Neutrophil (primary cell): ENCODE measurements at regions not wholly inside any gene's neighbourhood (a gene's known extent, or its start where the extent isn't known, plus 50 kb on each side); places are given as distances from the start of the nearest gene placed in this dataset.
"Not testable (repeated sequence)": the region's sequence is repeated elsewhere in the genome, so short reads cannot be mapped to it uniquely, and the experiment has no call there.

ENCODE experiments used
- H3K27ac ChIP-seq: fragments of 200-600 bp; sonication (generic); 2 replicates; pipeline ENCODE4 v1.5.1; 2016; ENCODE audit warnings: mild to moderate bottlenecking, moderate library complexity
- H3K27me3 ChIP-seq: fragments of 200-600 bp; sonication (generic); 2 replicates; pipeline ENCODE4 v1.6.0; 2016; ENCODE audit warnings: mild to moderate bottlenecking
- H3K36me3 ChIP-seq: fragments of 200-600 bp; sonication (generic); 2 replicates; pipeline ENCODE4 v1.5.1; 2017
- H3K4me1 ChIP-seq, 2 experiments: fragments of 200-600 bp in 1 of 2; sonication (generic) in 1 of 2; 1 replicate in 1 of 2; 2 replicates in 1 of 2; pipeline versions ENCODE4 v1.5.1 to v1.6.1; 2013 to 2016; ENCODE audit warnings: low read depth in 1 of 2, low read length in 1 of 2, mild to moderate bottlenecking in 1 of 2, moderate library complexity in 1 of 2; ENCODE audit not compliant: control insufficient read depth in 1 of 2, insufficient read depth in 1 of 2
- H3K4me3 ChIP-seq, 2 experiments: fragments of 200-600 bp in 1 of 2; sonication (generic) in 1 of 2; 1 replicate in 1 of 2; 2 replicates in 1 of 2; pipeline ENCODE4 v1.5.1; 2013 to 2016; ENCODE audit warnings: low read depth in 1 of 2, low read length in 1 of 2, mild to moderate bottlenecking in 1 of 2, moderate library complexity in 1 of 2
- H3K9me3 ChIP-seq: fragments of 200-600 bp; sonication (generic); 2 replicates; pipeline ENCODE4 v1.5.1; 2016
- TF ChIP-seq, protein P1 (sequence below): fragments of 200-600 bp; sonication (generic); IDR thresholded peaks from 2 replicates; pipeline ENCODE4 v1.5.1; 2016; ENCODE audit warnings: antibody characterized with exemption

DNA sequence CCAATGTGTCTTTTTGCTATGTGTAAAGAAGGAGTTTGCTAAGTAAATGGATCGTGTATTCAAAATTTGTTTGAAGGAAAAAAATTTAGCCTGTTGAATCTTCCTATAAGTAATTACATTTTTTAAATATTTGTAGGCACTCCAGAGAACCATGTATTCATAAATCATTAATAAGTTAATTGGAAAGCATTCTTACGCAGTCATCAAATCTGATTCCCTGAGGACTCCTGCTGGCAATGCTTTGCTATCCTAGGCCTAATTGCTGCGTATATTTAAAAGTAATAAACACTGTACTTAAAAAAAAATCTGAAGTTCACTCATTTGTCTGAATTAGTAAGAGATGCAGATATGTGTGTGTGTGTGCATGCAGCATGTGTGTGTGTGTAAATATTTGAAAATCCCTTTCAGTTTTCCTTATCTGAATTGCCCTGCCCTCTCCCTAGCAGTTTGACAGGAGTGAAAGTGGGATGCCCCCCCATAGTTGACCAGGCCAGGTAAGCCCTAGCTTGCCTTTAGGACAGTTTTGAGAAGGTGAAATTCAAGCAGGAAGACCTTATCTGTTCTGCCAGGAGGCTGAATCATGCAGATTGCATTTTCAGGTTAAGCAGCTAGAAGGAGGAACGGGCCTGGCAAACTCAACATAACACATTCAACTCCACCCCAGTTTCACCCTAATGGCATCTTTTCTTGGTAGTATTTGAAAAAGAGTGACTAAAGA, 81.2 kb upstream of the DNAH5 start:
- Histone ChIP-seq H3K27ac (no peak overlapping the region), H3K27me3 (peaks cover 3% of the 10 kb centered on the region), H3K9me3 (no peaks in the 10 kb centered on the region), H3K36me3 (no peaks in the 10 kb centered on the region), H3K4me1 (no peaks in the 10 kb centered on the region), H3K4me3 (no peak overlapping the region)
- TF ChIP-seq, protein P1, sequence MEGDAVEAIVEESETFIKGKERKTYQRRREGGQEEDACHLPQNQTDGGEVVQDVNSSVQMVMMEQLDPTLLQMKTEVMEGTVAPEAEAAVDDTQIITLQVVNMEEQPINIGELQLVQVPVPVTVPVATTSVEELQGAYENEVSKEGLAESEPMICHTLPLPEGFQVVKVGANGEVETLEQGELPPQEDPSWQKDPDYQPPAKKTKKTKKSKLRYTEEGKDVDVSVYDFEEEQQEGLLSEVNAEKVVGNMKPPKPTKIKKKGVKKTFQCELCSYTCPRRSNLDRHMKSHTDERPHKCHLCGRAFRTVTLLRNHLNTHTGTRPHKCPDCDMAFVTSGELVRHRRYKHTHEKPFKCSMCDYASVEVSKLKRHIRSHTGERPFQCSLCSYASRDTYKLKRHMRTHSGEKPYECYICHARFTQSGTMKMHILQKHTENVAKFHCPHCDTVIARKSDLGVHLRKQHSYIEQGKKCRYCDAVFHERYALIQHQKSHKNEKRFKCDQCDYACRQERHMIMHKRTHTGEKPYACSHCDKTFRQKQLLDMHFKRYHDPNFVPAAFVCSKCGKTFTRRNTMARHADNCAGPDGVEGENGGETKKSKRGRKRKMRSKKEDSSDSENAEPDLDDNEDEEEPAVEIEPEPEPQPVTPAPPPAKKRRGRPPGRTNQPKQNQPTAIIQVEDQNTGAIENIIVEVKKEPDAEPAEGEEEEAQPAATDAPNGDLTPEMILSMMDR = no peak

DNA sequence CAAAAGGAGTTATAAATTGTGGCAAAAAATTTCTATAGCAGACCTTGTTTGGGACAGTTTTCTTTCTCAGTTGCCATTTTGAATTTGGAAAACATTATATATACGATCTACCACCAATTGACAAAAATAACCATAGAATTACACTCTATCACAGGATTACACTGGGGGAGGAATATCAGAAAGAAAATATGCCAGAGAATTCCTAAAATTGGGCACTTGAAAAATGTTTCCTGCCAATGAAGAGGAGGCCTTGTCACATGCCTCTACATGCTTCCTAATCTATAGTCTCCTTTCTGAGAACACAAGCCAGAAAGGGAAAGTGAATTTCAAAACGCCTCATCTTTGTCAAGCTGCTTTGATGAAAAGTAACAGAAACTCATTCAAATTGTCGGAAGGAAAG, 78.5 kb upstream of the DNAH5 start:
- Histone ChIP-seq H3K4me1 (no peaks in the 10 kb centered on the region), H3K9me3 (no peaks in the 10 kb centered on the region), H3K27me3 (peaks cover 3% of the 10 kb centered on the region), H3K36me3 (no peaks in the 10 kb centered on the region), H3K27ac (no peak overlapping the region), H3K4me3 (no peak overlapping the region)
- TF ChIP-seq, protein P1 = no peak

DNA sequence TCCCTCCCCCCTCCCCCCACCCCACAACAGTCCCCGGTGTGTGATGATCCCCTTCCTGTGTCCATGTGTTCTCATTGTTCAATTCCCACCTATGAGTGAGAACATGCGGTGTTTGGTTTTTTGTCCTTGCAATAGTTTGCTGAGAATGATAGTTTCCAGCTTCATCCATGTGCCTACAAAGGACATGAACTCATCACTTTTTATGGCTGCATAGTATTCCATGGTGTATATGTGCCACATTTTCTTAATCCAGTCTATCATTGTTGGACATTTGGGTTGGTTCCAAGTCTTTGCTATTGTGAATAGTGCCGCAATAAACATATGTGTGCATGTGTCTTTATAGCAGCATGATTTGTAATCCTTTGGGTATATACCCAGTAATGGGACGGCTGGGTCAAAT, 76.5 kb upstream of the DNAH5 start:
- not testable (repeated sequence) for H3K27ac ChIP-seq, H3K4me1 ChIP-seq, H3K4me3 ChIP-seq, H3K9me3 ChIP-seq, H3K36me3 ChIP-seq
- H3K27me3 ChIP-seq = peaks cover 12% of the 10 kb centered on the region

DNA sequence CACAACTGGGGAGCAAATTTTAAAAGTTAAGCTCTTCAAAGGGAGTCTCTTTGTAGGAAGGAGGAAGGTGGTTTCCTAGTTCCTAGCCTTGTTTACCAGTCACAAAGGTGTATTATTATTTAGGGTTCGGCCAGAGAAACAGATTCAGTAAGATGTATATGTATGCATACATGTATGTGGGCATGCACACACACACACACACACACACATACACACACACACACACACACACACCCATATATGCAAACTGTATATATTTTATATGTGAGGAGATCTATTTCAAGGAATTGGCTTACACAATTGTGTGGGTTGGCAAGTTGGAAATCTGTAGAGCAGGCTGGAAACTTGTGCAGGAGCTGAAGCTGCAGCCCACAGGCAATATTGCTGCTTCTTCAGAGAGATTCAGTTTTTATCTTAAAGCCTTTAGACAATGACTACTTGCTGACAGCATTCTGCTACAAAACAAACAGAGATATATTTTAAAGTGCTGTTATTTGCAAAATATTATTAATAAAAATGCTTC, 75.3 kb upstream of the DNAH5 start:
- Histone ChIP-seq H3K27ac (no peak overlapping the region), H3K27me3 (peaks cover 12% of the 10 kb centered on the region), H3K4me3 (no peak overlapping the region), H3K36me3 (no peaks in the 10 kb centered on the region), H3K9me3 (no peaks in the 10 kb centered on the region), H3K4me1 (no peaks in the 10 kb centered on the region)
- TF ChIP-seq, protein P1 = no peak

DNA sequence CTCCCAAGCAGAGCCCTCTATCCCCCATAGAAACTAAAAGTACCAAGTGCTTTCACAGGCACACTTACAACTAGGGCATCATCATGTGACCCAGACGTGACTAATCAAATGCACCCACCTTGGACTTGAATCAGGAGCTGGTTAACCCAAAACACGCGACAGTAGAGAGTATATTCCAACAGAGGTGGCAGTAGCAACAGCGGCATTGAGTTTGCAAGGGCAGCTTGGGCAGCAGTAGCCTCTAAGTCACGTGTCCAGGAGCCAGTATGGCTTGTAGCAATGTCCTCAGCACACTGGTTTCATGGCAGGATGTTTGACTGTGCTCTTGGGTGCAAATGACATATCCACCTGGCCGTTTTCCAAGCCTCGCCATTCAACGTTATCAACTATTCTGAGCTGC, 73.4 kb upstream of the DNAH5 start:
- H3K27ac ChIP-seq = no peak overlapping the region
- H3K4me1 ChIP-seq = no peaks in the 10 kb centered on the region
- H3K4me3 ChIP-seq = no peak overlapping the region
- TF ChIP-seq, protein P1 = no peak
- no peaks in the 10 kb centered on the region for H3K9me3 ChIP-seq
- H3K27me3 ChIP-seq = peaks cover 27% of the 10 kb centered on the region
- H3K36me3 ChIP-seq = no peaks in the 10 kb centered on the region

DNA sequence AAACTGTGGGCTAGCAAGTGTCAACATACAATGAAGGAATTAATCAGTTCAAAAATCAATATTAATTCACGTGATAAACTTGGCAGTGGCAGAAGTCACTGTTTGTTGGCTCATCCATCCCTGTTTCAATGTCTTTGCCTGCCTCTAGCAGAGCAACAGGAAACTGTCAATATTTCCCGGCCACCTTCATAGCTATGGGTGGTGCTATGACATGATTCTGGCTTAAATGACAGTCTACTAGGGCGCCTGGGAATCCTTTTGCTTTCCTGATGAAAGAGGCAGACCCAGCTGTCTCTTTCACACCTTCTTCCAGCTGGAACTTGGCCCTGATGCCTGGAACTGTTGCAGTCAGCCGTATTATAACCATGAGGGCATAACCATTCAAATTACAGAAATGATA, 72.1 kb upstream of the DNAH5 start:
- no peaks in the 10 kb centered on the region for H3K36me3 ChIP-seq
- H3K27me3 ChIP-seq = peaks cover 40% of the 10 kb centered on the region
- no peak overlapping the region for H3K27ac ChIP-seq
- H3K4me3 ChIP-seq = no peak overlapping the region
- TF ChIP-seq, protein P1 = no peak
- no peaks in the 10 kb centered on the region for H3K9me3 ChIP-seq
- H3K4me1 ChIP-seq = peaks cover 3 to 4% of the 10 kb centered on the region in 2 experiments
